Activated CD4-positive, alpha-beta T cell treated with anti-CD3 and anti-CD28 coated beads for 48 hours (primary cell): ENCODE measurements at regions not wholly inside any gene's neighbourhood (a gene's known extent, or its start where the extent isn't known, plus 50 kb on each side); places are given as distances from the start of the nearest gene placed in this dataset.
"Not testable (repeated sequence)": the region's sequence is repeated elsewhere in the genome, so short reads cannot be mapped to it uniquely, and the experiment has no call there.

Source experiments
- DNase-seq: peaks from one replicate; pipeline ENCODE4 v3.0.0-alpha.2; 2020

DNA sequence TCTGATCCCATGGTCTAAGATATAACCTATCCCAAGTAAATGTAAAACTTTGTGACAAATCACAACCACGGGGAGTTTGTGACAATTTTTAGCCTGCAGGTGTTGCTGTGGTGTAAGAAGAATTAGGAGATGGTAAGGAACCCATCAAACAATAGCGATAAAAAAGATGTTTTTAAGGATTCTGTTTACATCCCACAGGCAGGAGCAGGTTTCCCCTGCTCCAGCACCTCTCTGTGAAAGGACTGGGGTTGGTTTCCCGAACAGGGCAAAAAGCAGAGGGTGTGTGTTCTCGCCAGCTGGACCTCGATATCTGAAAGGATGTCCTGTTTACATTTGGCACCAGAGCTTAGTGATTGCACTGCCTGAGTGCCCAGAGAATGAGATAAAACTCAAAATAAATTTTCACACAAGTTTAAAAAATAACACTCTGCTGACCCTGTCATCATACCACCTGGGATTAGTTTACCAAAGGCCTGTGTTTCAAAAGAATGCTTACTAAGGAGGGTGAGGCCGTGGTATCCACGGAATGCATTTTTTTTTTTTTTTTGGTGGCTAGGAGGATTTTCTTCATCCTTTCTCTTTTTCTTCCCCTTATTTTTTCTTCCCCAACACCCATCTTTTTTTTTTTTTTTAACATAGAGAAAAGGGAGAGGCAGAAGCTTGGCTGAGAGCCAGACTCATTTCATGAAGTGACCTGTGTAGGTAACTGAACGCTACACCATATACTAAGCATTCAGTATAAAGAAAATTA is 151.8 kb upstream of the DPH6 start:
- DNase-seq = no peak

DNA sequence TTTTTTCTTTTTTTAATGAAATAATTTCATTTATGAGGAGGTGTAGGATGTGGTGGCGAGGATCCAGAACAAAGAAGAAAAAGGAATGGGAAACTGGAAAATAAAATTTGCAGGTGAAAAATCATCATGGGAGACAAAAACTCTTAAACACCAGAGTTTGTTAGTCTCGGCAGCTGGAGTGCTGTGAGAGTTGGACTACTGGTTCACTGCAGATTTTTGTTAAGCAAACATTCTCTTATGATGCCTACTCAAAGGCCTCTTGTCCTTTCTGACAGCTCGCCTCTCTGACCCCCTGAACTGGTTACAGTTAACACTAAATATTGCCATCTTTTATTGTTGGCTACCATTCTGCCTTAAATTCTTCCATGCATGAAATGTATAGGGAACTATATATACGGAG is 152.4 kb upstream of the DPH6 start:
- no peak for DNase-seq

DNA sequence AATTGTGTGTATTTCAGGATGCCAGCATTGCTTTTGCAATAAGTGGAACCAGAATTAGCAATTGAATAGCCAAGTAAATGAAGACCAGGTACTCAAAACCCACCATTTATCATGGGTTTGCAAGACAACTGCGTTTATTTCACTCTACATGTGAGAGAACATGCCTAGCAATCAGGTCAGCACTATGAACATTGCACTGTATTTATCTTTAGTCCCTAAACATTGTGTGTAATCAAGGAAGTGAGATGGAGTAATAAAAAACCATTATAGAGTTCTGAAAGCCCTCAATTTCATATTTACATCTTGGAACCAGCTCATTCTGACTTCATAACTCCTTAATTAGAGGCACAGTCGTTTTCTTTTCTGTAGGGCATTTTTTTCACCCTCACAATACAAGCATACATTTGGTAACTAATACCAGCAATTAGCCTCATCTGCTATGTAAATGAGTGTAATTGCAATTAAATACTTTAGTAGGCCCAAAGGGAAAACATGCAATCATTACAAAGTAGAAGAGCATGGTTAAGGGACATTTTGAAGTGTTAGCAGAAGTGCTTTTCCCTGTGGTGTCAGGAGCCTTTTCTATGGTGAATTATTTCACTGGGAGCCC is 153.1 kb upstream of the DPH6 start:
- no peak for DNase-seq

DNA sequence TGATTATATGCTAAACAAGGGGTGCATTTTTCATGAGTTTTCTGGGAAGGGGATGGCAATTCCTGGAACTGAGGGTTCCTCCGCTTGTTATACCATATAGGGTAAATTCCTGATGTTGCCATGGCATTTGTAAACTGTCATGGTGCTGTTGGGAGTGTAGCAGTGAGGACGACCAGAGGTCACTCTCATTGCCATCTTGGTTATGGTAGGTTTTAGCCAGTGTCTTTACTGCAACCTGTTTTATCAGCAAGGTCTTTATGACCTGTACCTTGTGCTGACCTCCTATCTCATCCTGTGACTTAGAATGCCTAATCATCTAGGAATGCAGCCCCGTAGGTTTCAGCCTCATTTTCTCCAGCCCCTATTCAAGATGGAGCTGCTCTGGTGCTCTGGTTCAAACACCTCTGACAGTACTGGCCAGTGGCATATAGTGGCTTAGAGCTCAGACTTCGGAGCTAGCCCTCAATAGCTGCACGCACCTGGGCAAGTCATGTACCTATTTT is 154.2 kb upstream of the DPH6 start:
- DNase-seq = not testable (repeated sequence)

DNA sequence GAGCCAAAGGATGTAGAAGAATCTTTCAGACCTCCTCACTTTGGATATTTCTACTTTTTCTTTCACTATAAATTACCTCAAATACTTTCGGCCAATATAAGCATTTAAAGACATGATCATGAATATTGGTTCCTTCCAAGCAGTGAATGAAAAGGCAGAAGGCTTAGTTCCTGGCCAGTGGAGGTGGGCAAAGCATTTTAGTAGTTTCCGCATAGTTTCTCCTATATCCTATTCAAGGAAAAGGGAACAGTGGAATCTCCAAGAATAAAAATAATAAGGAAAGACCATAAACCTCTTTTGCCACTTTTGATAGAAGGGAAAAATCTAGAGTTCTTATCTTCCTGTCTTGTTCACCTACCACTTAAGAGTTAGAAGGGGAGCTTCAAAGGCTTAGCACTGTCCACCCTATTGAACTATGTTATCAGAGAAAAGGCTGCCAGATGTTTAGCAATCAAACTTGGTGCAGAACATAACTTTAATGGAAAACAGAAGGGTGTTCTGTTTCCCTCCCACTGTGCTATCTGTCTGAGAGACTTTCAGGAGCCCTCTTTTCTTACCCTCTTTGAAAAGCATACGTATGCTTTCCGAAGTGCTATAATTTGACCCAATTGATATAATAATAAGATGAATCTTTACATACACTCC is 155.6 kb upstream of the DPH6 start:
- no peak for DNase-seq

DNA sequence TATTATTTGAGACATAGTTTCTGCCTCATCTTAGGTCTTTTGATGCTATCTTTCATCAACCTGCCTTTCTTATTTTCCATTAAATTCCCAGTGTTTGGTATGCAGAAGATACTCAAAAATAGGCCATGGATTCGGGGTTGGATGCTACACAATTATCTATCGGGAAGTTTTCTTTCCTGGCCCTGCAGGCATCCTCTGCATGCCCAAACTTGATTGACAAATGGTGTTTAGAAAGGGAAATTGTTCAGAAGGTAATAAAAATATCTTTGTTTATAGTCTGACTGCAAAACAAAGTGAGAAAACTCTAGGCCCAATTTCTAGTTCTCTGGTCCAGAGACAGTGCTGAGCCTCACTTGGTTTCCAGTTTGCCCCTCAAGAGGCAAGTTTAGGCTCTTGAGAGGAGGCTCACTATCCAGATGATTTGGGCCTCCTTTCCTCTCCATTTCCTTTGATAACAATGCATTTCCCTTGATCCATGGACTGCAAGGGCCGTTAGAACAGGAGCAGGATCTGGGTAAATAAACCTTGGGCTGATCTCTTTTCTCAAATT is 157.1 kb upstream of the DPH6 start:
- no peak for DNase-seq

DNA sequence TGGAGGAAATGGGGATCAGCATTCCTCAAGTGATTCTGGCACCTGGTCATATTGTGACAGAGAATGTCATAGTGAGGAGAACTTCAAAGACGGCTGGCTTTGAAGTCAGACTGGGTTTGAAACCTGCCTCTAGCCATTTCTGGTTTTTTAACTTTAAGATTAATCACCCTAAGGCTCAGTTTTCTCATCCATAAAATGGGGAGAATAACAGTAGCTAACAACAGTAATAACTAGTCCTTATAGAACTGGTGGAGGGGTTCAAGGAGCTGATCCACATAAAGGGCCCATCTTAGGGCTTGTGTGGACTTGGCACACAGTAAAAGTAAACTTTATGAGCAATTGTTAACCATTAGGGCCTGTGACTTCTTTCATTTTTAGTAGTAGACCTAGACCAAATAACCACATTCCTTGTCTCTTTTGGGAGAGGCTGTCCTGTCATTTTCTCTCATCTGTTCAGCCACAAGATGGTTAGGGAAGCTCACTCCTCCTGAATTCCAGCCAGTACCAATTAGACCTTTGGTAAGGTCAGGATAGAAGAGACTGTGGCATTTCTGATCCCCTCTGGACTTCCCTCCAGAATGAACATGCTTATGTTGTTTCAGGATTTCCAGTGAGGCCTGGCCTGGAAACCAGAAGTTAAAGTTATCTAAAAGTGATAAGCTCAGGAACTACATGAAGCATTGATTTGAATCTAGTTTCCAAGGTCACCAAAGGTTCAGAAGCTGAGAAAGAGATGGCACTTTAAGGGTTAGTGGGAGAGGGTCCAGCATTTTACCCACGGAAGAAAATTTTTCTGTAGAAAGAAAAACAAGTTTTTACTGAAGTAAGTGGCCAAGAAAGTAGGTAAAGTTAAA is 159.3 kb upstream of the DPH6 start:
- DNase-seq = no peak

DNA sequence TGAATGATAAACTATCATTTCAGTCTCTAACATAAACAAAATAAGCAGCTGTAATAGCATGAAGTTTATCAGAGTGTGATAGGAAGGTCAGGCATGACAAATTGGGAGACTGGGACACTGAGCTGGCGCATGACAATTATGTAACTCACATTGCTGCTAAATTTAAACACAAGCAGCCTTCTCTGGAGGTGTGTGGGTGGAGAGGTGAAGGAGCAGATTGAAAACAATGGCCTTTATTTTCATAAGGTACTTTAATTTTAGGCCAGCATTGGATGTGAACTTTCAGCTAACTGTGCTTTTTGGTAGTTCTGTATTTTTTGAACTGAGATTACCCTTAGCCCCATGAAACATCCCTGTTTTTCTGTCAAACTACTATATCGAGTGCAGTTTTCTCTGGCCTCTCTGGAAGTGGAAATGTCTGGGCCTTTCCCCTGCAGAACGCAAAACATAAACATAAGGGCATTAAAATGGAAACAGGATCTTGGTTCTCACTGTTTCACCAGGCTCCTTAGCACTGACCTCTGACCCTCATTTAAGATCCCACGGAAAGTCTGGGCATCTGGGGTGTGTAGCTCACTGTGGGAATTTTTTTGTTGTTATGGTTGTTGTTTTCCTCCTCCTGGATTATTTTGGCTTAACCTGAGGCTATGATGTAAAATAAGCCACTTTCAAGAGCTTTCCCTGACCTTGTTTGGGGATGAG is 160.1 kb upstream of the DPH6 start:
- DNase-seq = no peak

DNA sequence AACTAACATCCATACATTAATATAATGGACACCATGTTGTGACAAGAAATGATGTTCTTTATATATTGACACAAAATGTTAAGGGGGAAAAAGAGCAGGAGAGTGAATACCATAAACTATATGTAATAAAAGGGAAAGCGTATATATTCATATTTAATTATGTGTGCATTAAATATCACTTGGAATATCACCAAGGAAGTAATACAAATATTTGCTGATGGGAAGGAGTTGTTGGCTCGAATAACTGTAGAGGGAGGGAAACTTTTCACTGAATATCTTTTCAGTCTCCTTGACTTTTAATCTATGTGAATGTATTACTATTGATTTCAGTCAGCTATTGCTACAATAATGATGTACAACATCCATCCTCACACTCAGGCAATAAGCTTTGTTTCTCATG is 167.0 kb upstream of the DPH6 start:
- no peak for DNase-seq

DNA sequence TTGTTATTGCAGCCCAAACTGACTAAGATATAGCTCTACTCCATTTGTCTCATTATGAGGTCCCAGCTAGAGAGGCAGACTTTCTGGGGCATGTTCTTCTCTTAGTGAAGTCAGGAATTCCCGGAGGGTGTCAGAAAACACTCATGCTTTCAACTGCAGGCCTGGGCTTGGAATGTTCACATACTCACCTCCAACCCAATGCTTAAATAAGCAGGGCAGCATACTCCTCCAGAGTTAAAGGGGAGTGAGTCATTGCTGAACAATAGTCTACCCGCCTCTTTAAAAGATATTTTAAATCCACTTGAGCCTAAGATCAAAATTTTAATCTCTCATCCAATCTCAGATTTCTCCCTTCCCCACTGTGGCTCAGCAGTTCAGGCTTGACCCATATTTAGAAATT is 167.8 kb upstream of the DPH6 start:
- DNase-seq = no peak

DNA sequence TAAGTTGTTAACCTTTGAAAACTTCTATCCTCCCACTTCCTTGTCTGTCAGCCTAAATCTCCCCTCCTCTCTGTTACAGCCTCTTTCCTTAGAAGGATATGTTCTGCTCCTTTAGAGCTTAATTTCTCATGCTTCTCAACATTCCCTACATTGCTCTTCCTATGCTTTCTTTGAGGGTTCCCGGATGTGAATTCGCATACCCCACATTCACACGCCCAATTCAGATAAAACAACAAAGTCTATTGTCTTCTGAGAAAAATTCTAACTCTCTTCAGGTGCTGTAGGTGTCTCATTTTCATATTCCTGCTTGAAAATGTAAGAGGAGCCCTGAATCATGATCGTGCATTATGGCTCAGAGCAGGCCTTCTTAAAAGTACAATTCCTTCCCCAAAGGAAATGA is 171.8 kb upstream of the DPH6 start:
- no peak for DNase-seq

DNA sequence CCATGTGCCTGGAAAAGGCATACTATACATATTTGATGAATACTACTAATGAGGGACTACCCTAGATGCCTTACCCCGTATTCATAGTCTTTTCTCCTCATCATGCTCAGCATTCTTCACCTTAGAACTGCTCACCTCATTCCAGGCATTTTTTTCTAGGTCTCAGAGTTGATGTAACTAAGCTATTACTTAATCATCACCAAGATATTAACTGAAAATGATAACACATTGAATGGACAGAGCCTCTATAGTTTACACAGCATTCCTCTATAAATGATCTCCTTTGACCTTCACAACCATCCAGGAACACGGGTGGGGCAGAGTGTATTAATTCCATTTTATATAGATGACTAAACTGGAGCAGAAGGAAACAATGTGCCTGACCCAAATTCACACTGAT is 174.1 kb upstream of the DPH6 start:
- no peak for DNase-seq

DNA sequence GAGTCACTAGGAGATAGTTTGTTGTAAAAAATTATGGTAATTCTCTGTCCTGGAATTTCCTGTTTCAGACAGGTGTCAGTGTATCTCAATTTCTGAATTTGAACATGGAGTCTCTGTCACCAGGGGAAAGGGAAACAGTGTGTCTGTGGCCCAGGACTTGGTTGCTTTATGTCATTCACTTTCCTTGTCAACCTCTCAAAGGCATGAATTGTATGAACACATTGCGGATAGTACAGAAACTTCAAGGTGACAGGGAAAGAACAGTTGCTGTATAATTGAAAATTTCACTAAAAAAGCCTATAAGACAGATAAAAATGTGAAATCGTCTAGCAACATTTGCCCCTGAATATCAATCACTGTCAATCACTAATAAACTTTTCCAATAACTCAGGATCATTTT is 175.0 kb upstream of the DPH6 start:
- DNase-seq = no peak

DNA sequence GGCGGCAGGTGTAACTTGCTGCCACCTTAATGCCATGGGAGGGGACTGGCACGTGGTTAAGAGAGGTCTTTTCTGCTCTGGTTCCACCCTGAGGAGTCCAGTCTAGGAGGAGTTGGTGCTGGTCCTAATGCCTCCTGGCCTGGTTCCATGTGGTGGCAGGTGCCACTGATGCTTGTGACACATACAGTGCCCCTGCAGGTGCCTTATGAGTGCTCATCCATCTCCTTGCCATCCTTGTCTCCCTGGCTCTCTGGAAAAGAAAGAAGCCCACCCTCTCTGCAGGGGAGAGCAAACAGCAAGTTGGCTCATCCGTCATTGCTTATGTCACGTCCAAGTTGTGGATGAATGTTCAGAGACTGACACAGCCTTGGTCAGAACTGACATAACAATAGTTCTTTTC is 175.8 kb upstream of the DPH6 start:
- no peak for DNase-seq

DNA sequence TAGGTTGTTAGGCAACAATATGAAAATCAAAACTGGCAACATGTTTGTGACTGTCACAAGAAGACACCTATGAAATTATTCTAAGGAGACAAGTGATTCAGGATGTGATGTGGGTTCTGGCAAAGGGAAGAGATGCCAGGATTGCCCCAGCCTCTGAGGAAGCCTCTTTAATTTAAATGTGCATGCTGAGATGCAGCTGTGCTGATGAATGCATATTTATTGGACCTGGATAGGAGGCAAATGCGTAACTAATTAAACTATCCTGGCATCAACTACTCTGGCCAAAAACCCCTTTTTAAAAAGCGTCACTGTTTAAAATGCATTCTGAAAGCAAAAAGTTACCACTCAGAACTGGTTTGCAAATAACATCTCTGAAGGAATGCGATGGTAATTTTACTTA is 176.5 kb upstream of the DPH6 start:
- DNase-seq = no peak

DNA sequence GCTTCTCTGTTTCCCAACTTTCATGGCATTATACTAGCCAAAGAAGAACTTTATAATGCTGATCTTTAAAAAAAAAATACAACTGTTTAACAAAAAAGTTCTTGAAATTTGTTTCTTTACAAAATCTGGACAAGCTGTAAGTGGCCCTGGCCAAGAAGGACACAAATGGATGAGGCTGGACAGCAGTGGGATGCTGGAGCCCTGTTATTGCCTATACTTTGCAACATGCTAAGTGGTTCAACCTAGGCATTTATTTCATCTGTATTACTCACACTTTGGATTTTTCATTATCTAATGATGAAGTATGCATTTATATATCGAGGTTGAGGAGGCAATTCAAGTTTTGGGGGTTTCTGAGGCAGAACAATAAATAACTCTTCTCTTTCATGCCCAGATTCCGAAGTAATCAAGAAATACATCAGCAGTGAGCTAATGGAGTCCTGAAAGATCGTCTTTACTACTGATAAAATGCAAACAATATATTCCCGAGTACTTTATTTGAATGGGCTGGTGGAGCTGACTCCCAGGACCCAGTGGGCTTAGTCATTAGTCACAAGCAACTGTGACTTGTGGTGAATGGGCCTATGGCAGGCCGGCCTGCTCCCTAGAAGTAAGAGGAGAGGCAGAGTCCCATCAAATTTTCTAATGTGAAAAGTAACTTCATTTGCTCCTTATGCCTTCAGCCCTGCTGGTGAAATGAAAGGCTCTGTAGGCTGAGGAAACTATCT is 177.3 kb upstream of the DPH6 start:
- no peak for DNase-seq

DNA sequence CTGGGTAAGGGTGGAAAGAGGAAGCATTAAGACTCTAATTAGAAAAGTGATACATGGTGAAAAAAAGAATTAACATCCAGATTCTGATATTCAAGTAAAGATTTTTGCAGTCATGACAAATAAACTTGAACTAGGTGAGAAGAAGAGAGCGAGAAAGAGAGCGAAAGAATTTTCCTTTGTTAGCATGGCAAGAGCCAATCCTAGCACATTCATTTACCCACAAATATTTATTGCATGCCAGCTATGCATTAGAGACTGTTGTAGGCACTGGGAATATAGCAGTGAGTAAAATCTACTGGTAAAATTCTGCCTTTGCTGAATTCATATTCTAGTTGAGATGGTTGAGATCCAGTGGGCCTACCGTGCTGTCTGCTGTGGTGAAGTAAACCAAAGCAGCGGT is 177.9 kb upstream of the DPH6 start:
- DNase-seq = no peak

DNA sequence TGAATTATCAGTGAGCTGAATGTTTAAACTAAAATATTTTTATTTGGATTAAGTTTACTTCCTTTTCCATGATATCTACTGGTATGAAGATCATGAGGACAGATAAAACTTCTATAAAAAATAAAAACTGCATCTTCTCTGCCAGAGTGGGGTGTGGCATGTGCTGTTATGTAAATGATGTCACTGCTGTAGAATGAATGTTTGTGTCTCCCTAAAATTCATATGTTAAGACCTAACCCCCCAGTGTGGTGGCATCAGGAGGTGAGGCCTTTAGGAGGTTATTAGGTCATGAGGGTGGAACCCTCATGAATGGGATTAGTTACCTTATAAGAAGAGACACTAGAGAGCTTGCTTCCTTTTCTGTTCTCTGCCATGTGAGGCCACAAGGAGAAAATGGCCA is 178.7 kb upstream of the DPH6 start:
- no peak for DNase-seq

DNA sequence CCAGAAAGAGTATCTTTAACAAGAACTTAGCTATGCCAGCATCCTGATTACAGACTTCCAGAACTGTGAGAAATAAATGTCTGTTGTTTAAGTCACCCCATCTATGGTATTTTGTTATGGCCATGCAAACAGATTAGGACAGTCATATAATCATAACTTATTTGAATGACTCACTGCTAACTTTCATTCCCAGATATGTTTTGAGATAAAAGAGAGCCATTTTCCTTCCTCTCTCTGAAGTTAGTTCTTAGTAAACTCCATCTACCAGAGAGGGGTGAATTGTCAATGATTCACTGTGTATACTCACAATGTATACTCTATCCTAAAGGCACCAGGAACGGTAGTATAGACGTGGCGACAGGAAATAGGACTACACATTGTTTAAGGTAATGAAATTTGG is 179.4 kb upstream of the DPH6 start:
- DNase-seq = no peak

DNA sequence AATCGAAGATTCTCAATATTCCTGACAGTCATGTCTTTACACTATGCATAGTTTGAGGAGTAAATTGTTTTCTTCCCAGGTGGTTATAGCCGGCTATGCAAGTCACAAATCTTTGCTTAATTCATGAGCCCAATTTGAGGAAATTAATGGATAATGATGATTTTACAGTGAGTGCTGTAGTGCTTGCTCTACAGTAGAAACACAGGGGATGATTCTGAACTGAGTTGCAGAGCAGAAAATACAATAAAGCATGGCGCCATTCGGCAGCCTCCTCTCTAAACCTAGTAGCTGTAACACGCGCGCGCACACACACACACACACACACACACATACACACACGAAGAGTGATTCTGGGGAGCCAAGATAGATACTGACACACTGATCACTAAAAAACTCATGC is 181.7 kb upstream of the DPH6 start:
- no peak for DNase-seq

DNA sequence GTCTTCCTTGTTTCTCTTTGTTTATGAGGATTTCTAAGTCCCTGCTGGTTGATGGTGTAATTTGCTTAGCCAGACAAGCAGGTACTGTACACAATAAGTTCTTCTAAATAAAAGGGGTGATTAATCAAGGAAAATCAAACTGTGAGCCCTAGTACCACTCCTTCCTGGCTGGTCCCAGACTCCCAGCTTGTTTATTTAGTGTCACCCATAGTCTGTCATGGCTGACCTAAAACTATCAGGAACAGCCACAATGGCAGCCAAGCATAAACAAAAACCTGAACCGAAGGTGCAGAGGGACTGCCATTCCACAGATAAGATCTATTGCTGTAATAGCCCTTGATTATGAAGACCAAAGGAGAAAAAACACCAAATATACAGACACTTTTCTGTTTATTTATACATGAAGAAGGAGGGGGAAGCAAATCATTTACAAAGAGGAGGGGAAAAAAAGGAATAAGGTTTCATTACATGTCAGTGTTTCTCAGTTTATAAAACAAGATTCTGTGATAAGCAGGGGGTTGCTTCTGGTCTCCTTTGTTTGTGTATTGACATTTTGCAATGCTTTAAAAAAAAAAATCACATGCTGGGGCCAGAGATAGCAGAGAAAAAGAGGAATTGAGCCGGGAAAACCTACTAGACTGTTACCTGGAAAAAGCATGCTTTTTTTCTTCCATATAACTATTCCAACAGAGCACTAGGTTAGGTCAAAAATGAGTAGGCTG is 182.4 kb upstream of the DPH6 start:
- DNase-seq = no peak
